GM12874 (cell line): ENCODE measurements at regions not wholly inside any gene's neighbourhood (a gene's known extent, or its start where the extent isn't known, plus 50 kb on each side); places are given as distances from the start of the nearest gene placed in this dataset.

Source experiments
- TF ChIP-seq, protein P1 (sequence below): IDR thresholded peaks from 2 replicates; pipeline ENCODE4 v1.5.1; 2011; ENCODE audit warnings: low read depth, mild to moderate bottlenecking, control low read depth, low read length, moderate library complexity; ENCODE audit not compliant: insufficient read depth

DNA sequence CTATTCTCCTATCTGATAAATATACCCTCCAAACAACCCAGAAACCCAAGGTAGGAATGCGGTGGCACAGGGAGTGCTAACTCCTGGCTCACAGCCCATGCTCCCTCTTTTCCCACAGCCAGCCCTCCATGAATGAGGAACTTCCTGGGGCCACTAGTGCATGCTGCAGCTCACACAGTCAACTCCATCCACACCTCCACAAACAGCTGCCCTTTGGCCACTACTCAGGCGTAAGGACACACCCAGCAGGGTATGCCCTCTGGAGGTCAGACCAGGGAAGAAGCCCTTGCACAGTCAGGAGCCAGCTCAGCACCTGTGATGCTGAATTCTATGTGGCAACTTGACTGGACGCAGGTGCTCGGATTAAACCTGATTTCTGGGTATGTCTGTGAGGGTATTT, 85.2 kb upstream of the PIK3CG start:
- TF ChIP-seq, protein P1, sequence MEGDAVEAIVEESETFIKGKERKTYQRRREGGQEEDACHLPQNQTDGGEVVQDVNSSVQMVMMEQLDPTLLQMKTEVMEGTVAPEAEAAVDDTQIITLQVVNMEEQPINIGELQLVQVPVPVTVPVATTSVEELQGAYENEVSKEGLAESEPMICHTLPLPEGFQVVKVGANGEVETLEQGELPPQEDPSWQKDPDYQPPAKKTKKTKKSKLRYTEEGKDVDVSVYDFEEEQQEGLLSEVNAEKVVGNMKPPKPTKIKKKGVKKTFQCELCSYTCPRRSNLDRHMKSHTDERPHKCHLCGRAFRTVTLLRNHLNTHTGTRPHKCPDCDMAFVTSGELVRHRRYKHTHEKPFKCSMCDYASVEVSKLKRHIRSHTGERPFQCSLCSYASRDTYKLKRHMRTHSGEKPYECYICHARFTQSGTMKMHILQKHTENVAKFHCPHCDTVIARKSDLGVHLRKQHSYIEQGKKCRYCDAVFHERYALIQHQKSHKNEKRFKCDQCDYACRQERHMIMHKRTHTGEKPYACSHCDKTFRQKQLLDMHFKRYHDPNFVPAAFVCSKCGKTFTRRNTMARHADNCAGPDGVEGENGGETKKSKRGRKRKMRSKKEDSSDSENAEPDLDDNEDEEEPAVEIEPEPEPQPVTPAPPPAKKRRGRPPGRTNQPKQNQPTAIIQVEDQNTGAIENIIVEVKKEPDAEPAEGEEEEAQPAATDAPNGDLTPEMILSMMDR: peak; percentile 42; the same call in 1 of the 2 replicates

DNA sequence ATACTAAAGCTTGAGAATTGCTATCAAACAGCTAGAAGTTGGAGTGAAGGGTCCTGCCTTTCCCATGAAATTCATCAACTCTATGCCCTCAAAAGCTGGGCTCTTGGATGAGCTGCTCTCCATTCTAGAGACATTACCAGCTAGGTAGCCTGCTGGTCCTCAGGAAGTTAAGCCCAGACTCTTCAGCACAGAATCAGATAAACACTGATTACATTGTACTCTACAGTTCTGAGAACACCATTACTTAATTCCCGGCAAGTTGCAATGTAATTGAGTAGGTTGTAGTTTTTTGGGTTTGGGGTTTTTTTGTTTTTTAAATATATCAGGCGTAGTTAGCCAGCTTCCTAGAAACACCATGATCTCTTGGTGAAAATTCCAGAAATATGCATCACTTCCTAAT, 84.1 kb upstream of the PIK3CG start:
- TF ChIP-seq, protein P1: no peak

DNA sequence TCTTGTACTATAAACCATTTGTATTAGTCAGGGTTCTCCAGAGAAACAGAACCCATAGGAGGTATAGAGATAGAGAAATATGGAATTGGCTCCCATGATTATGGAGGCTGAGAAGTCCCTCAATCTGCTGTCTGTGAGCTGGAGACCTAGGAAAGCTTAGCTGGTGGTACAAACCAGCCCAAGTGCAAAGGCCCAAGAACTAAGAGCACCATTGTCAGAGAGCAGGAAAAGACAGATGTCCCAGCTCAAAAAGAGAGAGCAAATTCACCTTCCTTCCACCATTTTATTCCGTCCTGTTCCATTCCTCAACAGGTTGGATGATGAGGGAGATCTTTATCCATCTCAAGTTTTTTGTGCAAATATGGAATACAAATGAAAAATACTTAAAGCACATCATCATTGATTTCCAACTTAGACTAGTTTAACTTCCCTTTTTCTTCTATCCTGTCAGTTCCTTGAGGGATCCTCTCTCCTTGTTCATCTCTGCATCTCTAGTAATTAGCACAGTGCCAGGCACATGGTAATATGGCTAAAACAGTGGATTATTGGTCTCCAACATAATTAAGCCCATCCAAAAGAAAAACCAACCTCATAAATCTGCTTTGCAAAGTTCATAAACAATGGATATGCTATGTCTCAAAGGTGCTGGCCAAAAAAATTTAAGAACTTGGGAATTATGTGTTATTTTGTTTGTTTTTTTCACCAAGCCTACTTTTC, 83.1 kb upstream of the PIK3CG start:
- TF ChIP-seq, protein P1: no peak

DNA sequence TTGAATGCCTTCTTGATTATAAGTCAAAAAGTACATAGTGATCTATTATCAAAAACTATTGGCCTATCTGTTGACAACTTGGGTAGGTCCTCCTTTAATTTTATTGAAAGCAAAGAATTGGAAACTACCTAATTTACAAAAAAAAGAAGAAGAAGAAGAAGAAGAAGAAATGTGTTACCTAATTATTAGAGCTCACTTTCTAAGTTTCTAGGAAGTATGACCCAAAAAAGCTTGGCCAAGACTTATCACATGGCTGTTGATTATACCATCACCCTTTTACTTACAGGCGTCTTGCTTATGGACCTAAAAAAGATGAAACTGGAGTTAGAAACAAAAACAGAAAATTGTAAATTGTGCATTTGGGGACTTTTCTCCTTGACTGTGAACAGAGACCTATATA, 81.8 kb upstream of the PIK3CG start:
- TF ChIP-seq, protein P1: no peak

DNA sequence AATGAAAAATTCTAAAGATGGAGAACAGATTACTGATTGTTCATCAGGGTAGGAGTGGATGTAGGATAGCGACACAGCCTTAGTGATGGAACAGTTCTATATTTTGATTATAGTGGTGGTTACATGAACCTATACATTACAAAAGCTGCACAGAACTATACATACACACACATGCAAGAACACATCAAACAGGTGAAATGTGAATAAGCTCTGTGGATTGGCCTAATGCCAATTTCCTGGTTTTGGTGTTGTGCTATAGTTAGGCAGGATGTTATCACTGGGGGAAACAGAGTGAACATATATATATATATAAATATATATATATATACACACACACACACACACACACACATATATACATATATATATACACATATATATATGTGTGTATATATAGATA, 76.4 kb upstream of the PIK3CG start:
- TF ChIP-seq, protein P1: no peak

DNA sequence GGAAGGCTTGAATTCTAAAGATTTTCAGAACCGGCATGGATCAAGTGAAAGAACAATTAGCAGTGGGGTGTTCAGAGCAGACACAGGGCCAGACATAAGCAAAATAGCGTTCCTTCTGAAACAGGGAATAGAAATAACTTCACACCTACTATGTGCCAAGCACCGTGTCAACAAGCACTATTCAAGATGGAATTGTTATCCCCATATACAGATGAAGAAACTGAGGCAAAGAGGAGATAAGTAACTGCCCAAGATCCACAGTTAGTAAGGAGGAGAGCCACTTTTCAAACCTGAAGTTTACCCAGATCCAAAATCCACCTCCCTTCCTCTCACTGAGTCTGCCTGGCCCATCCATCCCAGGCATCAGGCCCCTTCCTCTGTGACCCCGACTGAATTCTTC, 73.6 kb upstream of the PIK3CG start:
- TF ChIP-seq, protein P1: no peak

DNA sequence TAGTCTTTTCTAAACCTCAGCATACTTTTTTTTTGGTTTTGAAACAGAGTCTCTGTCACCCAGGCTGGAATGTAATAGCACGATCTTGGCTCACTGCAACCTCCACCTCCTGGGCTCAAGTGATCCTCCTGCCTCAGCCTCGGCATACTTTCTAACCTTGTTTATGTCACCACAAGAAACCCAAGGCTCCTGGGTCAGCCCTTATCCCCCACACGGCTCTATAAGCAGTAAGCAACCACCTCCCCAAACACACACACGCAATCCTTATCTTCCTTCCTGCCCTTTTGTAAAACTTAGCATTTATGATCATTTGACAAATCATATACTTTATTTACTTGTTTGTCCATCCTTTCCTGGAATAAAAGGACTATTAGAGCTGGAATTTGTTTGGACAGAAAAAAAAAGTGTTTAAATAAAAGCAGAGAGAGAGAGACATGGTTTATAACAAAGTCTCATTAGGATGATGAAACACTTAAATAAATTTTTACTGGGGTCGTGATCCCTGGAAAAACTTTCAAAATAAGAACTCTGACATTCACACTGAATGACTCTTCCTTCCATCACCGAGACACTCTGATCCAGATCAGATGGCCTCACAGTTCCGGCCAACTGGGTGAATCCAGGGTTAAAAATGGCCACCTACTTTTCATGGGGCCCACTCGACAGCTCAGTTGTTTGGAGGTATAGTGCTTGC, 72.7 kb upstream of the PIK3CG start:
- TF ChIP-seq, protein P1: no peak
